UCSD-AML1 (cell line): ENCODE measurements at regions not wholly inside any gene's neighbourhood (a gene's known extent, or its start where the extent isn't known, plus 50 kb on each side); places are given as distances from the start of the nearest gene placed in this dataset.

Experiments
- DNase-seq: peaks from one replicate; lab custom pipeline; 2025; ENCODE audit not compliant: unreplicated experiment; lab: John Stamatoyannopoulos, UW

- DNase-seq, result no peak
These were observed 470.7 kb upstream of the B3GAT1 start for GRCh38 chr11:134882671-134883297.

DNA sequence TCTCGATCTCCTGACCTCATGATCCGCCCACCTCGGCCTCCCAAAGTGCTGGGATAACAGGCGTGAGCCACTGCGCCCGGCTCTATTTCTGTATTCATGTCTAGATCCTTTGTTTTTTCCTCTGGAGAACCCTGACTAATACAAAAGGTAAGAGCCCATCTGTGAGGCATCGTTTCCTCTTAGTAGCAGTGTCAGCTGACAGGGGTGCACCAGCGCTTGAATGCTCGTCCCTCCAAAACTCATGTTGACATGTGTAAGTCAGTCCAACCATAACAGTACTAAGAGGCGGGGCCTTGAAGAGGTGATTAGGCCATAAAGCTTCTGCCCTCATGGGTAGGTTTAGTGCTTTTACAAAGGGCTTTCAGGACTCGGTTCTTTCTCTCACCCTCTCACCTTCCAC lies 470.1 kb upstream of the B3GAT1 start:
- no peak for DNase-seq

GRCh38 chr11:134880788-134881187 lies 468.7 kb upstream of the B3GAT1 start:
- DNase-seq, result no peak

GRCh38 chr11:134879931-134880330 lies 467.9 kb upstream of the B3GAT1 start:
- DNase-seq, result no peak

DNA sequence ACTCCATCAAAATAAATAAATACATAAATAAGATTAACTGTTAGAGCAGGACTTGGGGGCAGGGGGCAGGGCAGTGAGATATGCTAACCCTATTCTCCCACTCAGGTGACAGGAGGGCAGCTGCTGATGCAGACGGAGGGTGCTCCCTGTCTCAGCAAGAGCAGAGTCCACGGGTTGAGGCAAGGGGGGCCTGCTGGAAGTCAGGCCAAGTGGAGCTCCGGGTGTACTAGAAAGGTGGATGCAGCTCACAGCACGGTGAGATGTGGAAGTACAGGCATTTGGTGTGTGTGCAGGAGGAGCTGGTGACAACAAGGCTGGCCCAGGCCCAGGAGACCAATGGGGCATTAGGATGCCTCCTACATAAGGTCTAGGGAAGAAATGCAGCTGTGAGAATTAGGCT lies 467.3 kb upstream of the B3GAT1 start:
- no peak for DNase-seq

DNA sequence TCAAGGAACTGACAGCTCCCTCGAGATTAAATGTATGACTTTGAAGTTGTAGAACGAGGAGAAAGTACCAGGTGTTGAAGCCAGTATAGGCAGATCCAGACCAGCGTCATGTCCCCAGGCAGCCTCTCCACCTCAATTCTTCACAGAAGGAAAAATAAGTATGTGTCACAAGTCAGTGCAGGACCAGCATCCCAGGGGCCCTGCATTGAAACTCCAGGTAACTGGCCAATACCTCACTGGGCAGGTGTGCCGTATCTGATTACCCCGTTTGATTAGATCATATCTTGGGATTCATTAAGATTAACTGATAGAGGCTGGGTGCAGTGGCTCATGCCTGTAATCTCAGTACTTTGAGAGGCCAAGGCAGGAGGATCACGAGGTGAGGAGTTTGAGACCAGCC lies 466.7 kb upstream of the B3GAT1 start:
- DNase-seq, result no peak

DNA sequence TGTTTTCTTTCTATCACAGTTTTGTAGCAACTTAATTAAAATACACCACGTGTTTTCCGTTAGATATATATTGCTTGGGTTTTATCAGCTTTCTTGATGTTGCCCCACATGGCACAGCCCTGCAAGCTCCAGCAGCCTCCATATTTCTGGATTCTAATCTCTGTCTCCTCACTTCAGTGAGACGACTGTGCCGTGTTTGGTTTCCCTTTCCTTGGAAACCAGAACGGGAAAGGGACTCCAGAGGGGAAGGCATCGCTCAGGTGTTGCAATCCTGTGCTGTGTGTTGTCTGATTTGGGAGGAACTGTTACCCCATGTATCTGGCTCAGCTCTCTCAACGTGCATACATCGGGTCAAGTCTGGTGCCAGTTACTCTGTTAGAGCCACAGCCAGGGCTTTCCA lies 464.2 kb upstream of the B3GAT1 start:
- no peak for DNase-seq

GRCh38 chr11:134866981-134867675 lies 455.1 kb upstream of the B3GAT1 start:
- DNase-seq, result no peak

- DNase-seq, result no peak
These were observed 454.2 kb upstream of the B3GAT1 start for GRCh38 chr11:134866215-134866614.

GRCh38 chr11:134864968-134865305 lies 452.9 kb upstream of the B3GAT1 start:
- no peak for DNase-seq

DNA sequence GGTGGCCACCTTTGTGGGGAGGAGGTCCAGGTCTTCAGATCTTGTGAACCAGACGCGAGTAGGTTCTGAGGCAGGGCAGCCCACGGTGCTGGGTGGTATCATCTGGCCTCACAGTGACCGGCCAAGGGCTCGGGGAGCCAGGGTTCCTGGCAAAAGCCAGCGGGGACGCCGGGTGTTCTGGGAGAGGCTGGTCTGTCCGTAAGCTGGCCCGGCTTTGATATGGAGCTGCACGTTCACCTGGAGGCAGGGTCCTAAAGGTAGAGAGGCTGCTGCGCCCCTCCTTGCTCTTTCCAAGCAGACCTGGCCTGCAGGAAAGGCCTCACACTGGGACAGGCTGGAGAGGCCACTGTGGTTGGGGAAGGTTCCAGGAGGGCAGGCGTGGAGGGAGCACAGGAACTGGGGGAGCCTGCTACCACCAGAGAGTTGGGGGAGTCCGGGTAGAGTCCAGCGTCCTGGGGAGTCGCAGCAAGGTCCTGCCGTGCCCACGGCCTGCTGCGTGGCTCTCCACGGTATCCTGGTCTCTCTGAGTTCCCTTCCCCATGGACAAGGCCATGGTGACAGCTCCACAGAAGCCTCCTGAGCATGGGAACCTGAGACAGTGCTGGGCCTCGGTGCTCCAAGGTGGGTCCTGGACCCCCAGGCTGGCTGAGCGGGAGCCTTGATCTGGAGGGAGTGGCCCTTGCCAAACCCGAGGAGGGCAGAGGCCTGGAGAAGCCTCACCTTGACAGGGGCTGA lies 452.4 kb upstream of the B3GAT1 start:
- DNase-seq, result no peak

DNA sequence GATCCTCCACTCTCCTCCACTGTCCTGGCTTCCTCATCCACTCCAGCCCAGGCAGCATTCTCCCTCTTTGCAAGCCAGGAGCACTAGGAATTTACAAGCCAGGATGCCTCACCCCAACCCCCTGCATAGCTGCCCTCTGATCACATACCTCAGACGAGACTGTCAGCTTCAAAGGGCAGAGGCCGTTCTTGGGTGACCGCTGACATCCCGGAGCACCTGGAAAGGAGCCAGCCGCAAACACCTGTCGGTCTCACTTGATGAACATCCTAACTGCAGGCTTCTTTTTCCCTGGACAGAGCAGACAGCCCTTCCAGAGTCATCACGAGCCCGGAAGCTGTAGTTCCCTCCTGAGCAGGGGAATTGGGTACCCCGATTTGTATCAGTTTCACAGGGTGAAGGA lies 451.3 kb upstream of the B3GAT1 start:
- no peak for DNase-seq

DNA sequence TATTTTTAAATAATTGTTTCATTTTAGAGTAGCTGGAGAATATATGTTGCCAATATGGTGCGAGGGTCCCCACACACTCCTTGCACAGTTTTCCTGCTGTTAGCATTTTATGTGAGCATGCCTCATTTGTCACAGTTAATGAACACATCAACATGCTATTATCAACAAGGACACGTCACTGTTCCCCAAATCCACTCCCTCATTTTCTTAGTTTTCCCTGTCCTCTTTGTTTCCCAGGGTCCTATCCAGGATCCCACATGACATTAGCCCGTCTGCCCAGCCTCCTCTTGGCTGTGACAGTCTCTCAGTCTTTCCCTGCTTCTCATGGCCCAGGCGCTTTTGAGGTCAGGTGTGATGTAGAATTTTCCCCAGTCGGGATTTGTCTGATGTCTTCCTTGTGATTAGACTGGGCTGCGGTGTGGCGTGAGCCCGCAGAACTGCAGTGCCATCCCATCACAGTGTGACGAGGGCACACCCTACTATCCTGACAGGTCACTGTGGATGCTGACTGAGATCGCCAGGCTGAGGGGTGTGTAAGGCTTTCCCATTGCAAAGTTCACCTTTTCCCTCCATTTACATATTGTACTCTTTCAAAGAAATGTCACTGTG lies 450.6 kb upstream of the B3GAT1 start:
- DNase-seq, result no peak

- DNase-seq, result no peak
These were observed 450.1 kb upstream of the B3GAT1 start for GRCh38 chr11:134862105-134862502.

DNA sequence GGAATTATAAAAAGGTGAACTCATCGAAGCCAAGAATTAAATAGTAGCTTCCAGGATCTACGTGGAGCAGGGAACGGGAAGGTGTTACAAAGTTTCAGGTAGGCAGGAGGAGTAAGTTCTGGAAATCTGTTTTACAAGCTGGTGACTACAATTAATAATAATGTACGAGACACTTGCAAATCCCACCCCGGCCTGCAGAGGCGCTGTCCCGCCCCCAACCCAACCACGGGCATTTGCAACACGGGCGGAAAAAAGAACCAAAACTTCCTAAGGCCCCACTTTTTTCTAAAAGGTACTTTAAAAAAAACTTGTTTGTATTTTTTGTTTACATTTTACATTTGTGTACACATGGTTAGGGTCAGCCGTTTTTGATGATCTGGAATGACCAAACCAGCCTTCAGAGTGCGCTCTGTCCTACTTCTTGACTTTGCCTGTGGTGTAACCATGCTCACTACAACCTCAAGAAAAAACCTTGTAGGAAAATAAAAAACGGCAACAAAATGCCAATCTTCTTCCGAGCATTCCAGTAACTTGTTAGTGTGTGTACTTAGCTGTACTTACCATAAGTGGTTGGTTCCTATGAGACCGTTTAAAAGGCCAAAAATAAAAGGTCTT lies 449.6 kb upstream of the B3GAT1 start:
- DNase-seq, result no peak

- no peak for DNase-seq
These were observed 446.9 kb upstream of the B3GAT1 start for GRCh38 chr11:134858783-134859480.

DNA sequence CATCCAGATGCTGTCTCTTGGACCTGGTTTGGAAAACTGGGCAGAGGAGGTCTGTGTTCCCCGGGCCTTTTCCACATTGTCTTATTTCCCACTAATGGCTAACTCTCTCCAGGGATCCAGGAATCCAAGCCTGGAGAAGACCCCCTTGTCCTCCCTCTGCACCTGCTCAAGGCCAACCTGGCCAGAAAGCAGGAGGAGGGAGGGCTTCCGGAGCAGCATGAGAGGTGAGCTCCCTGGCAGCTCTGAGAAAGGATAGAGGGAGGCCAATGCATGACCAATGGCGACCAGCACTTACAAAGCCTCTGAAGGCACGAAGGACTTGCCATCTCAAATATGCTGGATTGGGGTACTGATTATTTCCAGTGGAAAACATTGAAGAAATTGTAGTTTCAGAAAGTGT lies 445.0 kb upstream of the B3GAT1 start:
- no peak for DNase-seq

- no peak for DNase-seq
These were observed 444.3 kb upstream of the B3GAT1 start for GRCh38 chr11:134856056-134856971.

DNA sequence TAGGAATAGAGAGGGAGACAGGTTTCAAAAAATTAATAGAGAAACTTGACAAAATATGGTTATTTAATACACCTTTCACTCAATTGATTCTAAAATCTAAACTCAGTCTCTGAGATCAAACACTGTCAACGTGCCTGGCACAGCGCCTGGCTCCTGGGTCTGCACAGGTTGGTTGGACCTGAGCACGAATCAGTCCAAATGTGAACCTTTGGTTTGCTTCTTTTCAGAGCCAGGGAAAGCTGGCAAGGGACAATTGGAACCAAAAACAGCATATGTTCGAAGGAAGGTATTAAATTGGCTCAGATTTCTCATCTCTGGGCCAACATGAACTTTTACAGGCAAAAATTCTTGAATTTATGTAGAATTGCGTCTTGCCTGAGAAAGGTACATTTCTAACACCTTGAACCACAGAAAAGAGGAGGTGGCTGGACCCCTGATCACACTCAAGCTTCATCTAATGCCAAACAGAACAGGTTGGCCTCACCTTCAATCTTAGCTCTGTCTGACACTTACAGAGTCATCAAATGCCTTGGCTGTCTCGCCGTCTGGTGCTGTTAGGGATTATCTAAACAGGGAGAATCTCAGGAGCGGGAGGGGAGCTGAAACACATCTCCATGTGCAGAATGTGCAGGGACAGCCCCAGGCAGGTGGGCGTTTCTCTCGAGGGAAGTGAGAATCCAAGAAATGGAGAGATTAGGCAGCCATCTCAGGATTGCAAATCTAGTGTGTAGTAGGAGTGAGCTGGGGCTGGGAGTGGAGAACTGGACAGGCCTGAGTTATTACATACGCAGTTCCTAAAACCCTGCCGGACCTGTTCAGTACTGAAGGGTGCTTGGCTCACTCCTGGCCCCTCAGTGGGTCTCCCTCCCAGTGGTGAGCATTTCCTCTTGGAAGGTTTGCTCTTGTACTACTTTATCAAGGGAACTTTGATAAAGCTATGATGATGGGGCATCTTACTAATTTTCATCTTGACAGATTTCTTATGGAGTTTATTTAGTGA lies 442.2 kb upstream of the B3GAT1 start:
- no peak for DNase-seq
